Kidney (tissue), 13 donors: ENCODE measurements at regions not wholly inside any gene's neighbourhood (a gene's known extent, or its start where the extent isn't known, plus 50 kb on each side); places are given as distances from the start of the nearest gene placed in this dataset.

Experiments
- DNase-seq, 5 donors: peaks; one replicate each; pipeline ENCODE4 v3.0.0-alpha.2; 2013 to 2020
- FAIRE-seq: peaks from 2 replicates; lab custom pipeline; 2012; peaks lifted over from hg19 to GRCh38; lab: Jason Lieb, UNC
- H3K27ac ChIP-seq, 2 donors: one replicate each; pipeline ENCODE4 v1.7.0; 2013; ENCODE audit warnings: low read depth in 2 of 2, low read length in 2 of 2, inconsistent platforms in 1 of 2
- H3K27me3 ChIP-seq: one replicate; pipeline ENCODE4 v1.7.1; 2013; ENCODE audit warnings: low read length, inconsistent platforms; ENCODE audit not compliant: control insufficient read depth, insufficient read depth
- H3K36me3 ChIP-seq, 3 donors: one replicate each; pipeline versions ENCODE4 v1.7.0 to v1.7.1; 2013; ENCODE audit warnings: low read length in 3 of 3, control low read depth in 1 of 3, inconsistent platforms in 1 of 3; ENCODE audit not compliant: insufficient read depth in 3 of 3, control insufficient read depth in 2 of 3
- H3K4me1 ChIP-seq, 3 donors: one replicate each; pipeline versions ENCODE4 v1.7.0 to v1.7.1; 2013; ENCODE audit warnings: low read length in 3 of 3, inconsistent platforms in 1 of 3, low read depth in 1 of 3; ENCODE audit not compliant: control insufficient read depth in 2 of 3, insufficient read depth in 2 of 3
- H3K4me3 ChIP-seq, 3 donors: one replicate each; pipeline versions ENCODE4 v1.7.0 to v1.8.1; 2013; ENCODE audit warnings: low read length in 3 of 3, control low read depth in 1 of 3, inconsistent platforms in 1 of 3
- H3K9ac ChIP-seq, 3 donors: one replicate each; pipeline versions ENCODE4 v1.7.0 to v1.7.1; 2013; ENCODE audit warnings: low read length in 3 of 3, control low read depth in 1 of 3, inconsistent platforms in 1 of 3
- H3K9me3 ChIP-seq, 3 donors: one replicate each; pipeline versions ENCODE4 v1.7.0 to v1.7.1; 2013; ENCODE audit warnings: low read length in 3 of 3, control low read depth in 1 of 3, inconsistent platforms in 1 of 3; ENCODE audit not compliant: control insufficient read depth in 2 of 3, insufficient read depth in 1 of 3
- intact Hi-C: fragments of 100-400 bp; cut with DNase I; formaldehyde crosslinking; loops from one replicate; pipeline ENCODE4 v1.11.1; 2022
- TF ChIP-seq, protein P1 (sequence below): IDR thresholded peaks from 3 replicates; pipeline ENCODE4 v1.5.1; 2012; ENCODE audit warnings: mild to moderate bottlenecking, moderate library complexity, borderline replicate concordance; ENCODE audit not compliant: insufficient read depth; ENCODE audit errors: extremely low read depth
- donor health status: control.
- donor health status: control.
- donor health status: control.
- donor health status: control.
- donor health status: control.
- donor health status: DM: yes; HTN: yes; CAD: no.
- donor health status: Normal renal cell carcinoma (clear cell type).

DNA sequence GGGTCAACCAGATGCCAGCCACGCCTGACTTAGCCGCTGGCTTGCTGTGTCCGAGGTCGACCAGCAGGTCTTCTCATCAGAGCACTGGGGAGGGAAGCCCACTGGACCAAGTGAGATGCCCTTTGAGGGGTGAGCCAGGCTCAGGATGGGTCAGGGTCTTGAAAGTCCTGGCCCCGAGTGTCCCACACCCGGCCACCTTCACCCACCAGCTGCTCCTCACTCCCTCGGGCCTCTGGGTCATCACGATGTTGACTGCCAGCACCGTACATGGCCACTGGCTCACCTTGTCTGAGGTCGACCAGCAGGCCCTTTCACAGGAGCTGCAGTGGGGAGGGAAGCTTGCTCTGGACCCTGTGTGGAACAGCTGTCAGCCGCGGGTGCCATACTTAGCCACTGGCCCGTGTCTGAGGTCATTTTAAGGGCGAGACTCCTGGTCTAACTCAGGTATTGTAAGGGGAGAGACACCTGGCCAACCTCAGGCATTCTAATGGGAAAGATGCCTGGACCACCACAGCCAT lies 1361.3 kb downstream of the UQCRFS1 start:
- Histone ChIP-seq H3K27me3 (no peaks in the 10 kb centered on the region), H3K9me3 (peaks cover 0 to 26% (median 0%) of the 10 kb centered on the region in 3 donors), H3K4me3 (no peak overlapping the region), H3K36me3 (no peaks in the 10 kb centered on the region), H3K4me1 (no peaks in the 10 kb centered on the region), H3K27ac (no peak overlapping the region), H3K9ac (no peak overlapping the region)
- TF ChIP-seq, protein P1, sequence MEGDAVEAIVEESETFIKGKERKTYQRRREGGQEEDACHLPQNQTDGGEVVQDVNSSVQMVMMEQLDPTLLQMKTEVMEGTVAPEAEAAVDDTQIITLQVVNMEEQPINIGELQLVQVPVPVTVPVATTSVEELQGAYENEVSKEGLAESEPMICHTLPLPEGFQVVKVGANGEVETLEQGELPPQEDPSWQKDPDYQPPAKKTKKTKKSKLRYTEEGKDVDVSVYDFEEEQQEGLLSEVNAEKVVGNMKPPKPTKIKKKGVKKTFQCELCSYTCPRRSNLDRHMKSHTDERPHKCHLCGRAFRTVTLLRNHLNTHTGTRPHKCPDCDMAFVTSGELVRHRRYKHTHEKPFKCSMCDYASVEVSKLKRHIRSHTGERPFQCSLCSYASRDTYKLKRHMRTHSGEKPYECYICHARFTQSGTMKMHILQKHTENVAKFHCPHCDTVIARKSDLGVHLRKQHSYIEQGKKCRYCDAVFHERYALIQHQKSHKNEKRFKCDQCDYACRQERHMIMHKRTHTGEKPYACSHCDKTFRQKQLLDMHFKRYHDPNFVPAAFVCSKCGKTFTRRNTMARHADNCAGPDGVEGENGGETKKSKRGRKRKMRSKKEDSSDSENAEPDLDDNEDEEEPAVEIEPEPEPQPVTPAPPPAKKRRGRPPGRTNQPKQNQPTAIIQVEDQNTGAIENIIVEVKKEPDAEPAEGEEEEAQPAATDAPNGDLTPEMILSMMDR: no peak
- DNase-seq: no peak
- no peak for FAIRE-seq
- intact Hi-C loops: no loop called here

DNA sequence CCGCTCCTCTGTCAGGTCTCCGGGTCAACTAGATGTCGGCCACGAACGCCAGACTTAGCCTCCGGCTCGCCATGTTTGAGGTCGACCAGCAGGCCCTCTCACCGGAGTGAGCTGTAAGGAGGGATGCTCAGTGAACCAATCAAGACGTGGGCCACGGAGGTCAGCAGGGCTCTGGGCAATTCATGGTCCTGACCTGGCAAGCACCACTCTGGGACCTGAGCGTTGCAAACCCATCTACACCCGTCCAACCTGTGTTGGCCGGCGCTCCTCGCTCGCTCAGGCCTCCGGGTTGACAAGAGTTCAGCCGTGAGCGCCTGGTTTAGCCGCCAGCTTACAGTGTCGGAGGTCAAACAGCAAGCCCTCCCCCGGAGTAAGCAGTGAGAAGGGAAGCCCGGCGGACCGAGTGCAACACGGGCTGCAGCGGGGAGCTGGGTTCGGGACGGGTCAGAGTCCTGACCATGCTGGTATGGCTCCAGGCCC lies 1361.9 kb downstream of the UQCRFS1 start:
- H3K4me3 ChIP-seq: no peak overlapping the region
- no peaks in the 10 kb centered on the region for H3K4me1 ChIP-seq
- no peaks in the 10 kb centered on the region for H3K27me3 ChIP-seq
- intact Hi-C loops: no loop called here
- peaks cover 0 to 26% (median 0%) of the 10 kb centered on the region in 3 donors for H3K9me3 ChIP-seq
- no peak overlapping the region for H3K9ac ChIP-seq
- no peak overlapping the region for H3K27ac ChIP-seq
- DNase-seq: peak in 1 of 5 donors; percentile 63
- H3K36me3 ChIP-seq: no peaks in the 10 kb centered on the region
- FAIRE-seq: no peak
- TF ChIP-seq, protein P1: no peak

DNA sequence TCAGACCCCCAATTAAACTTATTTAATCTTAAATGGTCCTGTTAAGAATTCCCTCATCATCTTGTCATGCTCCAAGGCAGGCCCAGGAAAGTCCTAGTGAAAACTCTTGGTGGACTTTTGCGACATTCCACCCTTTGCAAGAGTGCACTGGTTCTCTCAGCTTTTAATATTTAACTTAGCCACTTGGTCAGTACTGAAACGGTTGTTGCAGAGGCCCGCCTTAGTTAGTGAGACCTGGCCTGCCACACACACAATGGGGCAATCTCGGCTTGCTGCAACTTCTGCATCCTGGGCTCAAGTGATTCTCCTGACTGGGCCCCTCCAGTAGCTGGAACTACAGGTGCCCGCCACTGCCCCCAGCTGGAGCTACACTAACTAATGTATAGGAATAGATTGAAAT lies 1366.0 kb downstream of the UQCRFS1 start:
- peaks cover 0 to 26% (median 0%) of the 10 kb centered on the region in 3 donors for H3K9me3 ChIP-seq
- intact Hi-C loops: no loop called here
- FAIRE-seq: no peak

More for the DNA sequence above, 1366.0 kb downstream of the UQCRFS1 start:
- no peaks in the 10 kb centered on the region for H3K36me3 ChIP-seq
- no peak overlapping the region for H3K4me3 ChIP-seq
- H3K27ac ChIP-seq: no peak overlapping the region
- TF ChIP-seq, protein P1: no peak
- no peaks in the 10 kb centered on the region for H3K27me3 ChIP-seq
- no peaks in the 10 kb centered on the region for H3K4me1 ChIP-seq
- DNase-seq: peak in 2 of 5 donors; percentile 1
- H3K9ac ChIP-seq: no peak overlapping the region
